WTC11 (cell line): ENCODE measurements at regions not wholly inside any gene's neighbourhood (a gene's known extent, or its start where the extent isn't known, plus 50 kb on each side); places are given as distances from the start of the nearest gene placed in this dataset.

Source experiments
- ATAC-seq: fragments of 200-7000 bp; cut with Tn5 transposase; 2 replicates; pipeline ENCODE4 v1.10.0; 2021; ENCODE audit warnings: mild to moderate bottlenecking, moderate library complexity
- CTCF ChIA-PET: fragments of 300-600 bp; sonication (Branson Sonifier 250); formaldehyde crosslinking; loops from one replicate; lab custom pipeline; 2021; ENCODE audit warnings: antibody characterized with exemption; lab: Charles Lee
- POLR2A ChIA-PET: fragments of 350-600 bp; sonication (Branson Sonifier 250); formaldehyde crosslinking; loops from one replicate; lab custom pipeline; 2021; ENCODE audit warnings: antibody characterized with exemption; lab: Charles Lee
- DNase-seq: peaks from one replicate; pipeline ENCODE4 v3.0.0; 2021; ENCODE audit warnings: low spot score
- H3K27ac Mint-ChIP-seq: 2 replicates; pipeline ENCODE4 v1.8.0; 2021; ENCODE audit warnings: mixed read lengths
- H3K27me3 Mint-ChIP-seq: 2 replicates; pipeline ENCODE4 v1.8.0; 2021; ENCODE audit warnings: low read depth, mild to moderate bottlenecking, moderate library complexity, mixed read lengths
- H3K36me3 Mint-ChIP-seq: 2 replicates; pipeline ENCODE4 v1.8.0; 2021; ENCODE audit warnings: mixed read lengths
- H3K4me1 Mint-ChIP-seq: 2 replicates; pipeline ENCODE4 v1.8.0; 2022; ENCODE audit warnings: mixed read lengths
- H3K4me3 Mint-ChIP-seq: 2 replicates; pipeline ENCODE4 v1.8.0; 2021; ENCODE audit warnings: mild to moderate bottlenecking, moderate library complexity, mixed read lengths
- H3K9me3 Mint-ChIP-seq: 2 replicates; pipeline ENCODE4 v1.8.0; 2021; ENCODE audit warnings: mixed read lengths
- CDX4 ChIP-seq: fragments of 250-450 bp; sonication (Bioruptor Pico); IDR thresholded peaks from 2 replicates; pipeline ENCODE4 v1.9.0; 2021; ENCODE audit warnings: moderate library complexity, mild to moderate bottlenecking, inconsistent platforms, borderline replicate concordance
- EMX1 ChIP-seq: fragments of 250-450 bp; sonication (Bioruptor Pico); IDR thresholded peaks from 2 replicates; pipeline ENCODE4 v1.8.0; 2021; ENCODE audit warnings: mild to moderate bottlenecking
- NR3C1 ChIP-seq: sonication (generic); formaldehyde crosslinking; conservative IDR thresholded peaks from 2 replicates; pipeline ENCODE4 v1.8.1; 2023; ENCODE audit warnings: low read depth, mild to moderate bottlenecking, missing genetic modification reagents
- STAT6 ChIP-seq: sonication (generic); formaldehyde crosslinking; conservative IDR thresholded peaks from 2 replicates; pipeline ENCODE4 v1.8.1; 2023; ENCODE audit warnings: mild to moderate bottlenecking, low read depth, missing genetic modification reagents, moderate library complexity
- TEAD1 ChIP-seq: sonication (generic); formaldehyde crosslinking; IDR thresholded peaks from 2 replicates; pipeline ENCODE4 v1.8.0; 2022; ENCODE audit warnings: mild to moderate bottlenecking, missing genetic modification reagents
- TP53 ChIP-seq: sonication (generic); formaldehyde crosslinking; IDR thresholded peaks from 2 replicates; pipeline ENCODE4 v1.8.1; 2023; ENCODE audit warnings: mild to moderate bottlenecking, missing genetic modification reagents
- ZBTB21 ChIP-seq: sonication (generic); formaldehyde crosslinking; IDR thresholded peaks from 2 replicates; pipeline ENCODE4 v1.8.1; 2023; ENCODE audit warnings: mild to moderate bottlenecking, missing genetic modification reagents, borderline replicate concordance
- ZNF232 ChIP-seq: sonication (generic); formaldehyde crosslinking; IDR thresholded peaks from 2 replicates; pipeline ENCODE4 v1.8.0; 2022; ENCODE audit warnings: mild to moderate bottlenecking, missing genetic modification reagents
- ZNF396 ChIP-seq: fragments of 250-450 bp; sonication (Bioruptor Pico); IDR thresholded peaks from 2 replicates; pipeline ENCODE4 v1.8.0; 2021; ENCODE audit warnings: mild to moderate bottlenecking, moderate library complexity, borderline replicate concordance
- ZNF512 ChIP-seq: sonication (generic); formaldehyde crosslinking; IDR thresholded peaks from 2 replicates; pipeline ENCODE4 v1.8.1; 2022; ENCODE audit warnings: missing genetic modification reagents, borderline replicate concordance
- TF ChIP-seq, protein P1 (sequence below): fragments of 250-450 bp; sonication (Bioruptor Pico); IDR thresholded peaks from 2 replicates; pipeline ENCODE4 v1.8.0; 2021; ENCODE audit warnings: mild to moderate bottlenecking
- TF ChIP-seq, protein P2 (sequence below): fragments of 250-450 bp; sonication (Bioruptor Pico); IDR thresholded peaks from 2 replicates; pipeline ENCODE4 v1.9.0; 2021; ENCODE audit warnings: mild to moderate bottlenecking

GRCh38 chr20:57080796-57081195 lies 185.6 kb downstream of the BMP7 start (continued):
- TF ChIP-seq ZBTB21 (CRISPR knock-in tag), result no peak
- TF ChIP-seq, all 79 proteins: peak for 0

DNA sequence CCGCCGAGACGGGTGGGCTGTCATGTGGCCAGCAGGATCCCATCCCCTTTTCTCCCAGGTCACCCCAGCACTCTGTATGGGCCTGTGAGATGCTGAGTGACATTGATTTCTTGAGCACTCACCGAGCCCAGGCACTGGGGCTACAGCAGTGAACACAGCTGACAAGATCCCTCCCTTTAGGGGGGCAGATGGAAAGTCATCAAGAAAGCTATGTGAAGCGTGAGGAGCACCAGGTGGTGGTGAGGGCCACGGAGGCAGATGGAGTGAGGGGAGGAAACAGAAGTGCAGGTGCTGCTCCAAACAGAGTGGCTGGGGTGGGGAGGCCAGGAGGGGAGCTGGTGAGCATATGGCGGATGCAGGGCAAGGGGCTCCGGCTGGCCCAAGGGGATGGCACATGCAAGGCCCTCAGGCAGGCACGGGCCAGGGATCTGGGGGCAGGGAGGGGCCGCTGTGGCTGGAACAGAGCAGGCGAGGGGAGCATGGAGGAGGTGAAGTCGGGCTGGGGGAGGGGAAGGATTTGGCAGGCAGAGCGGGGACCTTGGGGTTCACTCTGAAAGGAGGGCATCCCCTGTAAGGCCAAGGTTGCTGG lies 184.0 kb downstream of the BMP7 start:
- CTCF ChIA-PET, result no interaction called here
- 0 out of 2 replicates have a peak, but pooled peaks cover 3% of the 10 kb centered on the region for H3K4me1 Mint-ChIP-seq

More for the DNA sequence above, 184.0 kb downstream of the BMP7 start:
- H3K4me3 Mint-ChIP-seq, result no peak overlapping the region
- ATAC-seq (no peak; the same call in 1 of the 2 replicates), DNase-seq (no peak)
- POLR2A ChIA-PET, result no interaction called here
- H3K27me3 Mint-ChIP-seq, result no peaks in the 10 kb centered on the region; the same call in 1 of the 2 replicates
- peaks cover 22% of the 10 kb centered on the region for H3K9me3 Mint-ChIP-seq
- H3K36me3 Mint-ChIP-seq, result peaks cover 8% of the 10 kb centered on the region
- TF ChIP-seq, protein P1, sequence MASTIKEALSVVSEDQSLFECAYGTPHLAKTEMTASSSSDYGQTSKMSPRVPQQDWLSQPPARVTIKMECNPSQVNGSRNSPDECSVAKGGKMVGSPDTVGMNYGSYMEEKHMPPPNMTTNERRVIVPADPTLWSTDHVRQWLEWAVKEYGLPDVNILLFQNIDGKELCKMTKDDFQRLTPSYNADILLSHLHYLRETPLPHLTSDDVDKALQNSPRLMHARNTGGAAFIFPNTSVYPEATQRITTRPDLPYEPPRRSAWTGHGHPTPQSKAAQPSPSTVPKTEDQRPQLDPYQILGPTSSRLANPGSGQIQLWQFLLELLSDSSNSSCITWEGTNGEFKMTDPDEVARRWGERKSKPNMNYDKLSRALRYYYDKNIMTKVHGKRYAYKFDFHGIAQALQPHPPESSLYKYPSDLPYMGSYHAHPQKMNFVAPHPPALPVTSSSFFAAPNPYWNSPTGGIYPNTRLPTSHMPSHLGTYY (CRISPR knock-in tag), result no peak
- TF ChIP-seq STAT6 (CRISPR knock-in tag), result no peak
- TF ChIP-seq ZNF512, result no peak
- TF ChIP-seq ZNF232, result no peak
- no peak for TF ChIP-seq ZNF396 (CRISPR knock-in tag)
- no peak for TF ChIP-seq ZBTB21 (CRISPR knock-in tag)
- TF ChIP-seq NR3C1 (CRISPR knock-in tag), result no peak
- TF ChIP-seq TP53, result no peak
- no peak for TF ChIP-seq EMX1 (CRISPR knock-in tag)
- no peak for TF ChIP-seq CDX4
- TF ChIP-seq, protein P2, sequence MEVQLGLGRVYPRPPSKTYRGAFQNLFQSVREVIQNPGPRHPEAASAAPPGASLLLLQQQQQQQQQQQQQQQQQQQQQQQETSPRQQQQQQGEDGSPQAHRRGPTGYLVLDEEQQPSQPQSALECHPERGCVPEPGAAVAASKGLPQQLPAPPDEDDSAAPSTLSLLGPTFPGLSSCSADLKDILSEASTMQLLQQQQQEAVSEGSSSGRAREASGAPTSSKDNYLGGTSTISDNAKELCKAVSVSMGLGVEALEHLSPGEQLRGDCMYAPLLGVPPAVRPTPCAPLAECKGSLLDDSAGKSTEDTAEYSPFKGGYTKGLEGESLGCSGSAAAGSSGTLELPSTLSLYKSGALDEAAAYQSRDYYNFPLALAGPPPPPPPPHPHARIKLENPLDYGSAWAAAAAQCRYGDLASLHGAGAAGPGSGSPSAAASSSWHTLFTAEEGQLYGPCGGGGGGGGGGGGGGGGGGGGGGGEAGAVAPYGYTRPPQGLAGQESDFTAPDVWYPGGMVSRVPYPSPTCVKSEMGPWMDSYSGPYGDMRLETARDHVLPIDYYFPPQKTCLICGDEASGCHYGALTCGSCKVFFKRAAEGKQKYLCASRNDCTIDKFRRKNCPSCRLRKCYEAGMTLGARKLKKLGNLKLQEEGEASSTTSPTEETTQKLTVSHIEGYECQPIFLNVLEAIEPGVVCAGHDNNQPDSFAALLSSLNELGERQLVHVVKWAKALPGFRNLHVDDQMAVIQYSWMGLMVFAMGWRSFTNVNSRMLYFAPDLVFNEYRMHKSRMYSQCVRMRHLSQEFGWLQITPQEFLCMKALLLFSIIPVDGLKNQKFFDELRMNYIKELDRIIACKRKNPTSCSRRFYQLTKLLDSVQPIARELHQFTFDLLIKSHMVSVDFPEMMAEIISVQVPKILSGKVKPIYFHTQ, result no peak
- no peak for TF ChIP-seq TEAD1 (CRISPR knock-in tag)
- no peak overlapping the region for H3K27ac Mint-ChIP-seq
